CD4-positive, alpha-beta T cell treated with Interferon alpha-2 for 1 hour (primary cell): ENCODE measurements at regions not wholly inside any gene's neighbourhood (a gene's known extent, or its start where the extent isn't known, plus 50 kb on each side); places are given as distances from the start of the nearest gene placed in this dataset.
"Not testable (repeated sequence)": the region's sequence is repeated elsewhere in the genome, so short reads cannot be mapped to it uniquely, and the experiment has no call there.

Source experiments
- DNase-seq, 2 donors: peaks; one replicate each; pipeline ENCODE4 v3.0.0-alpha.2; 2020 to 2022

DNA sequence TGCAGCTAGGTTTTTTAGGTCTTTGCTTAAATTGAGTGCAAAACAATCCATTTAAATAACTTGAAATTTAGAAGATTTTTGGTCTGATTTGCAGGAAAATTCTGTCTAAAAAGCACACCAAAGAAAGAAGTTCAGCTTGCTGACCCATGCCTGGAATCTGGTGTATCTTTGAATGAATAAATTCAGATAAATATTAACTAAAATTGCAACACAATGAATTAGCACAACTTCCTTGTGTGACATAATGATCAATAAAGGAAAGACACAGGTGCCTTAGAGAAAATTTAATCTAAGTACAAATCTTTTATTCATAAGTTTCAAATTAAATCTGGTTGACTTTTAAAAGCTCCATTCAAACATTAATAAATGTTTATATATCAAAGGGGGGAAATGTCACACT, 791.5 kb upstream of the LCORL start:
- no peak for DNase-seq

DNA sequence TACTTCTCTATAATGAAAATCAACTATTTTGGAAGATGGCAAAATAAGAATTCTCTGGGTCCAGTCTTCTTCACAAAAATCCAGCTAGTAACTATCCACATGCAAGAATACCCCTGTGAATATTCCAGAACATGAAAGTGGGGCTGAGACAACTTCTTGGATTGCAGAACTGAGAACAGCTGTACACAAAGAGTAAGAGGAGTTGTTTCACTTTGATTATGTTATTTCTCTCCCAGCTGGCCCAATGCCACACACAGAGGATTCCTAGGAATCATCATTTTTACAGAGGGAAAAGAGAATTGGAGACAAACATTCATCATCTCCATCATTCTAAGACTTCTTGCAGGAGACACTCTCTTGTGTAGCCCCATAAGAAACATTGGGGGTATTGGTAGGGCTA, 782.2 kb upstream of the LCORL start:
- DNase-seq: no peak

DNA sequence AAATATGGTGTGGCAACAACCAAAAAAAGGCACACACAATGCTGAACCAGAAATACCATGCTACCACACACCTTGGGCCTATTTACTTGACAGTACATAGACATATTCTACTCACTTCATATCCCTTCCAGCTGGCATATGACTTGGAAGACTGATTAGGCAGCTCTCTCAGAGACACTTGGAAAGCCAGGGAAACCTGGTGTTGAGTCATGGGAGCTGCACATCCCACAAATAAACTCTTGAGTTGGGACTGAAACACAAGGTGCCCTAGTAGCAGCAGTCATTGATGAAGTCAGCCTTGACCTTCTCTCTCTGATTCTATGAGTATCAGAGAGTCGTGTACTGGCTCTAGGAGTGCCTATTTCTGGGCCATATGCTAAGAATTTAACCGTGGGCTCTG, 776.6 kb upstream of the LCORL start:
- no peak for DNase-seq

DNA sequence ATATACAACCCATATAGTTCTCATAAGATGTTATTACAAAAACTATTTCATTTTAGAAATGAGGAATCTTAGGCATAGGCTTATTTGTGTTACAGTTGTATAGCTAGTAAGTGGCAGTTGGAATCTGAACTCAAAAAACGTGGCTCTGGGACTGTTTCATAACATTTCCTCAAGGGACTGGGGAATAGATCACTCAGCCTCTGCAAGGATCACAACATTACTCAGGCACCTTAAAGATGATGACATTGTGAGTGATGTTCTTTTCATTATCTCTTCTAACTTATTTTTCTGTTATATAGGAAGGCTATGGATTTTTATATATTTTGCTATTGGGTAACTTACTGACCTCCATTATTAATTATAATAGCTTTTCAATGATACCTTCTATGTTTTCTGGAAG, 774.2 kb upstream of the LCORL start:
- no peak for DNase-seq

DNA sequence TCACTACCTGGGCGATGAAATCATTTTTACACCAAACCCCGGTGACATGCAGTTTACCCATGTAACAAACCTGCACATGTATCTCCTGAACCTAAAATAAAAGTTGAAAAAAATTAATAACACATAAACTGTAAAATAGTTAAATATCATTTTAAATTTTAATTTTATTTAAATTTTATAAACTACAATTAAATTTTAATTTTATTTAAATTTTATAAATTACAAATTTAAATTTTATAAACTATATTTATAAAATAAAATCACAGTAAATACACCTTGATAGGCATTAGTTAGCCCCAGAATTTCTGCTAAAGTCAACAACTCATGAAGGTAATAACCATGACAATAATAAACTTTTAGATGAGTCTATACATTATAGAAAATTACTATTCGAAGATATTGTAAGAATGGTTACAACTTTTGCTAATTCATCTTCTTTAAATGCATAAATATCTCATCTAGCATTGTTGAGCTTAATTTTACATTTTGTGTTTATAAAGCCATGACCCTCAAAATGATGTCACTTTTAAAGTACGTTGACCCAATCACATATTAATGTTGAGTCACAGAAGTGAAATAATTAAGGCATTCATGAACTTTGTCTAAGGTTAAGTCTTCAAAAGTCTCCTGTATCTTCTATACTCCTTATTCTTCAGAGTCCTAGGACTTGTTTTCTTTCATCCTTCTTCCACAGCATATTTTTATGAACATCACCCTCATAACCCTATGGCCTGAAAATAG, 755.8 kb upstream of the LCORL start:
- DNase-seq: no peak

DNA sequence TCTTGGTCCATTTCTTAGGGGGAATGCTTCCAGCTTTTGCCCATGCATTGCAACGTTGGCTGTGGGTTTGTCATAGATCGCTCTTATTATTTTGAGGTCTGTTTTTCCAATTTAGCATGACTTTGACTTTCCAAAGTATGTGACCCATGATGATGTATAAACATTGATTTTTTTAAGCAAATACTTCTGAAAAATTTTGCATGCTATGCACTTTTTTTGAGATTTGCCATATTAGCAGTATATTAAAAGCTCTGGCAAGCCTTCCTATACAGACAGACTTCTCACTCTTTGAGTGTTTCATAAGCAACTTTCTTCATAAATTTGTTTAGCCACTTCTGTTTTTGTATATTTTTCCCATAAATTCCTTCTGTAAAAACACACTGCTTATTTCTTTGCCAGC, 746.4 kb upstream of the LCORL start:
- DNase-seq: no peak

DNA sequence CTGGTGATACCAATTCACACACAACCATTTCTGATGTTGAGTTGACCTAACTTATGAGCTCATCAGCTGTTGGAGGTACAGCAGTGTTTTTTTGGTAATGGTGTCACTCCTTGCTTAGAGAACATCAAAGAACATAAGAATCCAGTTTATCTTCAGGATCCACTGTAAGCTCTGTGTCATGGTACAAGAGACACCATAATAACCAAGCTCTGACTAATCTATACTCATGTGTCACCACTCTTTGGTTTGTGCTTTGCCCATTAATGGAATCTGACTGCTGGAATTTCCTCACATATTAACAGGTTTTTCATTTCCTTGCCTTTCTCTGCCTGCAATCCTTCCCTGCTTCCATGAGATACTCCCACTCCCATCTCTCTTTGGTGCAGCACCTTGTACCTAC, 735.1 kb upstream of the LCORL start:
- no peak for DNase-seq

DNA sequence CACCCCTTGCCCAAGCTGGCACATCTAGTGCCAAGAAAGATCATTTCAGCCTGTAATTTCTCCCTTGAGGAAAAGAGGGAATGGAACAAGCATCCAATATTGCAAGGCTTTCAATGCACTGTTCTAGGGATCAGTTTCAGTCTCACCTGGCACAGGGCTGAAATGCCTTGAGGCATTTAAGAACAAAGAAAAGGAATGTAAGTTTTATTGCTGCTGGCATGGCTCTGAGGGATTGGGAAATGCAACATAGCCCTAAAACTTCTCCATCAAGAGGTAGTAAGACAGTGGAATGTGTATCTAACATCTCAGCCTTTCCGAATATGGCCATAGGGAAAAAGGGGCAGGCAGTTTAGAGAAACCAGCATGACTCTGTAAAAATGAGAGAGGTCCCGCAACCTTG, 732.6 kb upstream of the LCORL start:
- DNase-seq: no peak

DNA sequence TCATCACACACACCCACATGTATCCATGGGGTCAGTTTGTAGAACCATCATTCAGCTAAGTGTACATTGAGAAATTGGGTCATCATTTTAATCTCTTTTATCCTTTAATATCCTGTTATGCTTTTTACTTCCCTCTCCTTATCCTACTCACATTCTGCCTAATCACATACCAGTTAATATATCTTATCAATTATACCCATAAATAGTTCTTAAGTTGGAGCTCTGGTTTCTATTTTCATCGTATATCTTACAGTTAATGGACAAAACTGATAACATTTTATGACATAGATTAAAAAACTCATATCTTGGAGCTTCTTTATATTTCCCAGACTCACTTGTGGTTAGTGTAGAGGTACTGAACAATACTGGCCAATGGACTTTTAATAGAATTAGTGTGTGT, 729.5 kb upstream of the LCORL start:
- no peak for DNase-seq

DNA sequence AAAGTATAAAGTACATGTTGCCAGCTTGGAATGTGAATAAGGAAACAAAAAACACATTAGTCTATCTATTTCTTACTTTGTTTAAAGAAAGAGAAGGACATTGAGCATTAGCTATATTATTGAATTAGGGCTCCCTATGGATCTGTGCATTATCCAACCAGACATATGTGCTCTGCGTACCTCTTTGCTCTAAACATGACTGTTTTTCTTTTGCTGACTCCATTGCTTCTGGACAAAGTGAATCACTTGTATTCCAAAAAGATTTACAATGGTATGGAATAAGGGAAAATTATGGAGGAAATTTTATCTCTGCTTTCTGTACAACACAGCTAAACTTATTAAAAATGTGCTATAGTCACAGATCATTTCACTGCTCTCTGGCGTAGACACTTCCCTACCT, 727.8 kb upstream of the LCORL start:
- DNase-seq: no peak

DNA sequence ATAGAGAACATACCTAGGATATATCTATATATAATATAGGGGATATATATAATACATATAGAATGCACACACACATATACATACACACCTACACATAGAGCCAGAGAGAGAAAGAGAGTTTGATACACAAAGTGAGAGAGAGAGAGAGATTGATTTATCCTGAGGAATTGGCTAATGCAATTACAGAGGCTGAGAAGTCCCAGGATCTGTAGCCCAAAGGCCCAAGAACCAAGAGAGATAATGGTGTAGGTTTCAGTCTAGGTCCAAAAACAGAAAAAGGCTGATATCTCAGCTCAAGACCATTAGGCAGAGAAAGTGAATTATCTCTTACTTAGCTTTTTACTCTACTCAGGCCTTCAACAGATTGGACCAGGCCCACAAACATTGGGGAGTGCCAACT, 715.0 kb upstream of the LCORL start:
- DNase-seq: no peak

DNA sequence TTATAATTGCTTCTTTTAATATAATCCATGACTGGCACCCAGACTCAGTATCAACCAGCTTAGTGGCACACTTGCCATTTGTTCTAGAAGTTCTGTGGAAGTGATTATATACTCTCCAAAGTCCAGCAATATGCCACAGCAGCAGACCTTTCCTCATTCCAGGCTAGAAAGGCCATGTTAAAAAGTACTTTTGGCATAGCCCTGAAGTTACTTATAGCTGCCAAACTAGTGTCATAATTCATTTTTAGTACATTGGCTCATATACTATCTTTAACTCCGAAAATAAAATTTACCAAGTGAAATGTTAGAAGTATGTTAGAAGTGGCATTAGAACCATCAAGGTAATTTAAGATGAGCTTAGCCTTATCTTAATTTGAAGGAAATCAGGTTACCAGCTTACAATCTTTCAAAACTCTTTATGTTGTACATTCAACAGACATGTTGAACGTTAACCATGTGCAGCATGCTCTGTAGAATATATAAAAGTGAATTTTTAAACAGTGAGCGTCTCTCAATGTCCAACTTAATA, 714.2 kb upstream of the LCORL start:
- DNase-seq: no peak

DNA sequence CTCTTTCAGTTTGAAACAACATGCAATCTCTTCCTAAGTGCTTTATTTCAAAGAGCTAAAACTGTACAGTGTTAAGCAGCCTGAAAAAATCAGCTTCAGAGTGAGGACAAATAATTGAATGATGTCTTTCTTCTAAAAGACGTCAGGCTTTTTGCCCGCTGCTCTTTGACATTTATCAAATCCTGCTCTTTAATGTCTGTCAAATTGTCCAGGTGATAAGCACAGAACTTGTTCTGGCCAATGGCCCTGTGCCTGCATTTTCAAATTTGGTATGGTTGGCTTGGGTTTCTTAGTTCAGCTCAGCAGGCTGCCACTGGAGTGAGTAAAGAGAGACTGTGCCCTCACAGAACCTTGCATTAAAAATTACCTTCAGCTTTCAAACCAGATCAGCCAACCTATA, 712.9 kb upstream of the LCORL start:
- DNase-seq: no peak

DNA sequence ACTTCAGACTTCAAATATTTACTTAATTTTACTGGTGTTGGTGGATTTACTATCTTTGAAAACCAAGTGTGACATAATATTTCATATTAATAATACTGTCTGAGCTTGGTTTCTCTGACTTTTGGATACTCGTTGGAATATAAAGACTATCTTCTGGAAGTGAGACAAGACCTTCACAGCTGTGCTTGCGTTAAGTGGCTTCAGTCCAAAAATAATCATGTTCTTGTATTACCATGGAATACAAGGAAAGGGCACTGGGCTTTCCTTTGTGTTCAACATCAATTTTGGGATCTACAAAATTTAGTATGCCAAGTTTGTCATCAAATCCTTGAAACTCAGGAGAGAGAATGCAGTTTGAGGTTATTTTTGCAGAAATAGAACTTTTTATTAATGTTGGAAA, 712.4 kb upstream of the LCORL start:
- no peak for DNase-seq

DNA sequence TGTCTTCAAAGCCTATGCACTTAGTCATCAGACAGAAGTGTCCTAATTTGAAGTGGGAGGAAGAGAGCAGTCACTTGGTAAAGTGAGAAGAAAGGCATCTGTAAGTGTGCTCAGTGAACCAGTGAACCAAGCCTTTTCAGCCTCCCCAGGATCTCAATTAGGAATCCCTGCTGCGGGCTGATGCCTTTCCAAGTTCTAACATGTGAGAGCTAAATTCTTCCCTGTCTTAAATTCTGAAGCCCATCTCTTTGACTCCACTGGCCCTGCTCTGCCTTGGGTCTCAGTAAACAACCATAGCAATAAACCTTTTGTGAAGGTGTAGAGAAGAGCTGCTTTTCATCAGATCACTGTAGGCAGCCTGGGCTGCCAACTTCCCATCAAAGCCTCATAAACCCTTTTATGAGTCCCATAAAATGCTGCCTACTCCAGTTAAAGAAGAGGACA, 701.2 kb upstream of the LCORL start:
- no peak for DNase-seq

DNA sequence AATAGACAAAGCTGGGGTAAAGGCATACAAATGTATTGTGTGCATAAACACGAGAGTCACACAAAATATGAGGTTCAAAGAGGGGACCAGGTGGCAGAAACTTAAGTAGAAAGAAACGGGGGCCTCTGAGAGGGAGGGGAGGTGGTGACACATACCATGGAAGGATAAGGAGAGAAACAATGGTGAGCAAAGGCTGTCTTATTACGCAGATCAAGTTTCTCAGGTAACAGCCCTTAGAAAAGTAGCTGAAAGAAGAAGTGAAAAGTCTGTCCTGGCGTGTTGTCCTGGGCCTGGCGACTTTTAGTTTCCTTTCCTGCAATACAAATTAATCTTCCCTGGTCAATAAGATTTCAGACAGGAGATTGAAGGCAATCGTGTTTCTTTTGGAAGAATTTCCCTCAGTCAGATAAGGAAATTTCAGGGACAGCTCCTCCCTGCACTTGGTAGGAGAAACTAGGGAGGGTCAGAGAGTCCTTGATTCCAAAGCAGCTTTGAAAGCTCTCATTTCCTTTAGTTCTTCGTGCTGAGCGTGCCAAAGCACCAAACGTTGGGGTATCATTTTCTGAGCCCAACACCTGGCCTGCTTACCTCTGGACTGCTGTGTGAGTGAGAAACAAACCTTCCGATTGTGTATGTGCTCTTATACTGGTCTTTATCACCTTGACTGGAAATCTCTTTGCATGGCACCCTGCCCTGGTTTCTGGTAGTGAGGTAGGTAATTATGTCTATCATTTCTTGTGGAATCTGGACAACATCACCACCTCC, 676.7 kb upstream of the LCORL start:
- no peak for DNase-seq

DNA sequence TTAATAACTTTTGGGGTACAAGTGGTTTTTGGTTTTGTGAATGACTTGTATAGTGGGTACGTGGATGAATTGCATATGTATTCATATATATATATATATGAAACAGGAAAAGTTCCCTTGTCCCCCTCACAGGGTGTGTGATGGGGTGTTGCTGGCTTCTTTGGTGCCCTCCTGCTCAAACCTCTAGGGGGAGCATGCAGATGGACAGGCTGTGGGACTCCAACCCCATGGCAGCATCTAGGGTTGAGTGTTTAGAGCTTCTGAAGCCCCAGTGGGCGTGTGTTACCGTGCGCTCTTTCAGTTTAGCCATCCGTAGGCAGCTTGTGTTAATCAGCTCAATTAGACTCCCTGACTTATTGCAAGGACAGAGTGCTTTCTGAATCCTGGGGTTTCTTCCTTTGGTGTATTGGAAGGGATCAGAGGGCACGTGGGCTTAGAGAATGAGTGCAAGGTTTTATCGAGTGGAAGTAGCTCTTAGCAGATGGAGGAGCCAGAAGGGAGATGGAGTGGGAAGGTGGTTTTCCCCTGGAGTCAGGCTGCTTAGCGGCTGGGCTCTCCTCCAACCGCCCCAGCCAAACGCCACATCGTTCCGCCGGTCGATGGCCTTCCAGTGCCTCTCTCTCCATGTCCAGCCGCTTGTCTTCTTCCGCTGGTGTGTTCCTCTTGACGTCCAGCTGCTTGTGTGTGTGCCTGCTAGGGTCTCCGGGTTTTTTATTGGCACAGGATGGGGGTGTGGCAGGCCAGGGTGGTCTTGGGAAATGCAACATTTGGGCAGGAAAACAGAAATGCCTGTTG, 674.4 kb upstream of the LCORL start:
- DNase-seq: no peak

DNA sequence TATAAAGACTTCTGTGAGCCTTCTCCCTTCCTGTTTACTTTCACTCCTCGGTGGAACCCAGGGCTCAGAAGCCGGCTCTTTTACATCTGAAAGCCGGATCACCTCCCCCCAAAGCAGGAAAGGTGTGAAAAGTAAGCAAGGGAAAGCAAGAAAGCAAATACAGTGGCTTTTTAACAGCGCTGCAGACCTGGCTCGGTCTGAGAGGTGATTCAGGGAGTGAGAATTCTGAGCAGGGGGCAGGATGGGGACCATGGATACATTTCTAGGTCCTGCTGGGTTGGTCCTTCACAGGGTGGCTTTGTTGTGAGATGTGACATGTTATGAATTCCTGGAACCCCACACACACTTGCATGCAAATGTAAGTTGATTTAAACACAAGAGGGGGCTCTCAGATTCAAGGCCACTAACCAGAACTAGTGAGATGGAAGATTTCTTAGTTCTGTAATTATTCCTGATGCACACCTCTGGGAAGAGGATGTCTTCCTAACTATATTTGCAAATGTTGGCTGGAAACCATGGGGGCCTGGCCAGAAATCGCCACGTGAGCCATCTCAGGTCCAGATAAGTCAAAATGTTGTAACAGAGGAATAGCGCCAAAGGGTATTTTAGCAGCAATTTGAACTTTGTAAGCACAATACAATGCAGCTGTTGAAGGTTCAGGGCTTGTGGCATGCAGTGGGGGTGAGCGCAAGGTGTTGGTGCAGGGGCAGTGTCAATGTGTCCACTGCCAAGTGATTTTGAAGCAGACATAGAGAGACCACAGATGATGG, 670.1 kb upstream of the LCORL start:
- DNase-seq: no peak

DNA sequence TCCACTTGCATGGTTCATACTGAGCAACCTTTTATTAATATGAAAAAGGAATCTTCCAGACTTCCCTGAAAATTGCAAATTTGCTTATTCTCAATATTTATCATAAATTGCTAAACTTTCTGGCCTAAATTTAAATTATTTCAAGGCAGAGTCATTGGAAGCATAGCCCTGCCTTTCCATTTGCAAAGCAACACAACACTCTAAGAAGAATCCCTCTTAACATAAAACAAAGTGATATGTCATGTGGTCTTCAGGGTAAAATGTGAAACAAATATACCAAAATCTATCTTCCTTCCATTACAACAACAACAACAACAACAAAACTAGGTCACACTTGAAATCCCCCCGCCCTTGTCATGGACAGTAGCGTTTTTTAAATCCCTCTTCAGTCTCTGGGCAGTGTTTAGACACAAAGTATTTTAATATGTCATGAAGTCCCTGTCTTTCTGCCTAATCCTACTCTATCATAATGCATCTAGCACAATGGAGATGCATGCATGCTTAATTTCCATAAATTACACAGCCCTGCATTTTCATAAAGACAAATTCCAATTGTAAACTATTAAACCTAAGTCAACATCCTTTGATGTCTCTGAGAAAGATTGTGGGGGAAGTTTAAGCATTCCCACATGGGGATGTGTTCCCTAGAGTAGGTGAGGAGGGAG, 668.9 kb upstream of the LCORL start:
- no peak for DNase-seq

DNA sequence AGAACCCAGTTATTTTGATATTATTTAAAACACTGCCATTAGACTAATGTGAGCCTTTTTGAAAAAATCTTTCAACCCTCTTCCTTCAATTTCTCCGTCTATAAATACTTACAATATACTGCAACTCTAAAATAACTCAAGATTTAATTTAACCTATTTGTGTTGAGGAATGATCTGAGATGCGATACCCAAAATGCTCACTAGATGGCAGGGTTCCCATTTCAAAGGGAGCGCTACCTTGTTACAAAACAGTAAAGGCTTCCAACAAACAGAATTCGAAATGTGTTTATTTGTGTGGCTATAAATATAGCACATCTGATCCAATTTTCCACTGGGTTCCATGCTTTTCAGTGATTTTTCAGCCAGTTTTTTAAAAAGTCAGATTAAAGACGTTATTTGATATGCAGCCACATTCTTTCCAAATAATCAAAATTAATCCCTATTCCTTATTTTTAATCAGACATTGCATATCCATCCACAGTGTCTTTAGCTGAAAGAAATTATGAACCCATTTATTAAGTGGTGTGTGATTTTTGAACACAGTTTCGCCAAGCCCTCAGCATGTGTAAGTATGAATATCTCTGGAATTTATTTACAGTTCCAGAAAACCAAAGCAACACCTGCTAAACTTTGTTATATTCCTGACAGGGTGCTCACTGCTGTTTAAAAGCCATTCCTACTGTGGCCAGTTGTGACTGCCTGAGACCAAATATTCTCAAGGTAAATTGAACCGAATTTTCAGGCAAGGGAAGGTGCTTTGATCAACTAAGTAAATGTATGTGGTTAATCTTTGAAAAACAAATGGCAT, 668.0 kb upstream of the LCORL start:
- DNase-seq: peak in 1 of 2 donors; percentile 40

DNA sequence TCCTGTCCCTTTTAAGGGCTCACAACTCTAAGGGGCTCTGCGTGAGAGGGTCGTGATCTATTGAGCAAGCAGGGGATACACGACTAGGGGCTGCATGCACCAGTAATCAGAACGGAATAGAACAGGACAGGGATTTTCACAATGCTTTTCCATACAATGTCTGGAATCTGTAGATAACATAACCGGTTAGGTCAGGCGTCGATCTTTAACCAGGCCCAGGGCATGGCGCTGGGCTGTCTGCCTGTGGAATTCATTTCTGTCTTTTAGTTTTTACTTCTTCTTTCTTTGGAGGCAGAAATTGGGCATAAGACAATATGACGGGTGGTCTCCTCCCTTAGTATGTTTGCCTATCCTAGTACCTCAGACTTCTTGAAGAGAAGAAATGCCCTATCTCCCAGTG, 666.8 kb upstream of the LCORL start:
- not testable (repeated sequence) for DNase-seq
